ENCODE measurements at regions not wholly inside any gene's neighbourhood (a gene's known extent, or its start where the extent isn't known, plus 50 kb on each side); places are given as distances from the start of the nearest gene placed in this dataset.

DNA sequence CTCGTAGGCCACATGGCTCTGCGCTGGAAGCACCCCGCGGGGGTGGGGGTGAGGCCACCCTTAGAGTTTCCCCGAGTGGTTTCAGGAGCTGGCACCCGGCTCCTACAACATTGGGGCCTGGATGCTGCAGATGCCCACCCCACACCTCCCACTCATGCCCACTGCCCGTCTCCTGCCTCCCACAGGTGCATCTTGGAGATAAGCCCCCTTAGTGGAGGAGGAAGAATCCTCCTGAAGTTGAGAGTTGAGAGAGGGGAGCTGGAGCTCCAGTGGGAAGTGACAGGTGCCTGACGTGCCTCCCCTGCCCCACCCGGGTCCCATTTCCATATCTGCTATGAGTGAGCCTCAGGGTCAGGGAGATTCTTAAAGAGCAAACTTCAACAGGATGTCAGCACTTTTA, 341.3 kb downstream of the TEX29 start:
- H3K23me2 ChIP-seq (ENCODE audit: insufficient read length, low read depth, low read length, poor library complexity, severe bottlenecking) = no peaks in the 10 kb centered on the region
- no peaks in the 10 kb centered on the region; a peak in 1 of 7 replicates for H3K36me3 Mint-ChIP-seq (ENCODE audit: insufficient read depth in 1 of 3, low read depth in 3 of 3)
- no peak overlapping the region for H4K5ac ChIP-seq (ENCODE audit: insufficient read length, low read depth, low read length)
- H3K9ac ChIP-seq (ENCODE audit: extremely low read depth, insufficient read length, low read length) = no peak overlapping the region
- H2BK20ac ChIP-seq (ENCODE audit: low read depth, low read length, poor library complexity, severe bottlenecking) = no peak overlapping the region
- H3K27ac Mint-ChIP-seq = no peak overlapping the region
- no peak overlapping the region for H3T11ph ChIP-seq (ENCODE audit: low read length)
- no peaks in the 10 kb centered on the region for H4K20me1 ChIP-seq (ENCODE audit: control insufficient read depth, insufficient read depth, insufficient read length)
- H2AFZ ChIP-seq (ENCODE audit: low read length) = no peak overlapping the region
- TF ChIP-seq, protein P1, sequence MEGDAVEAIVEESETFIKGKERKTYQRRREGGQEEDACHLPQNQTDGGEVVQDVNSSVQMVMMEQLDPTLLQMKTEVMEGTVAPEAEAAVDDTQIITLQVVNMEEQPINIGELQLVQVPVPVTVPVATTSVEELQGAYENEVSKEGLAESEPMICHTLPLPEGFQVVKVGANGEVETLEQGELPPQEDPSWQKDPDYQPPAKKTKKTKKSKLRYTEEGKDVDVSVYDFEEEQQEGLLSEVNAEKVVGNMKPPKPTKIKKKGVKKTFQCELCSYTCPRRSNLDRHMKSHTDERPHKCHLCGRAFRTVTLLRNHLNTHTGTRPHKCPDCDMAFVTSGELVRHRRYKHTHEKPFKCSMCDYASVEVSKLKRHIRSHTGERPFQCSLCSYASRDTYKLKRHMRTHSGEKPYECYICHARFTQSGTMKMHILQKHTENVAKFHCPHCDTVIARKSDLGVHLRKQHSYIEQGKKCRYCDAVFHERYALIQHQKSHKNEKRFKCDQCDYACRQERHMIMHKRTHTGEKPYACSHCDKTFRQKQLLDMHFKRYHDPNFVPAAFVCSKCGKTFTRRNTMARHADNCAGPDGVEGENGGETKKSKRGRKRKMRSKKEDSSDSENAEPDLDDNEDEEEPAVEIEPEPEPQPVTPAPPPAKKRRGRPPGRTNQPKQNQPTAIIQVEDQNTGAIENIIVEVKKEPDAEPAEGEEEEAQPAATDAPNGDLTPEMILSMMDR (conservative IDR thresholded peaks at IDR 0.05) = no peak
- no peak overlapping the region for H4K8ac ChIP-seq (replicated peaks; ENCODE audit: insufficient read length, low read depth, low read length)
- peaks cover 25% of the 10 kb centered on the region for H3K27me3 Mint-ChIP-seq (ENCODE audit: low read depth)
- H2BK120ac ChIP-seq (ENCODE audit: low read depth, low read length, poor library complexity, severe bottlenecking) = no peak overlapping the region
- no peak overlapping the region for H3K56ac ChIP-seq (ENCODE audit: insufficient read length, low read depth, low read length)
- no peaks in the 10 kb centered on the region for H3K79me2 ChIP-seq (ENCODE audit: insufficient read depth, low read length)
- no peaks in the 10 kb centered on the region for H3K79me1 ChIP-seq (ENCODE audit: insufficient read depth, low read depth, low read length, poor library complexity, severe bottlenecking)
- H3K9me3 ChIP-seq (ENCODE audit: control insufficient read depth, low read depth, low read length) = no peaks in the 10 kb centered on the region
- no peaks in the 10 kb centered on the region for H3K9me3 Mint-ChIP-seq
- no peak overlapping the region for H2BK15ac ChIP-seq (ENCODE audit: low read depth, low read length)
- no peak overlapping the region for H3K14ac ChIP-seq (ENCODE audit: insufficient read depth, low read length)
- H3K4me1 ChIP-seq (ENCODE audit: insufficient read depth, low read length) = peaks cover 4% of the 10 kb centered on the region
- no CpG with 5 or more reads among the region's 9 CpGs for WGBS (ENCODE audit: extremely low coverage, insufficient read length, low lambda C conversion rate)
- H4K91ac ChIP-seq (ENCODE audit: insufficient read length, low read depth, low read length) = no peak overlapping the region
- H2BK5ac ChIP-seq (ENCODE audit: insufficient read length, low read length) = no peak overlapping the region
- H3K23ac ChIP-seq (ENCODE audit: insufficient read length, low read depth, low read length) = no peak overlapping the region
- no peak overlapping the region for H3K4me3 Mint-ChIP-seq
- H3K18ac ChIP-seq (ENCODE audit: insufficient read length, low read depth, low read length) = no peak overlapping the region
- no peak overlapping the region for H2BK12ac ChIP-seq (ENCODE audit: insufficient read length, low read depth, low read length)
- H3K4me2 ChIP-seq (ENCODE audit: insufficient read depth, insufficient read length, low read length) = no peak overlapping the region
- no peak overlapping the region for H3K27ac ChIP-seq (ENCODE audit: insufficient read length, low read depth, low read length)
- H3K4ac ChIP-seq (ENCODE audit: low read depth, low read length) = no peak overlapping the region
- peak; percentile 8 for DNase-seq
- no peak overlapping the region for H2AK5ac ChIP-seq (ENCODE audit: insufficient read length, low read length)
- H3K27me3 ChIP-seq (ENCODE audit: insufficient read depth, low read length) = no peaks in the 10 kb centered on the region; the same call in 1 of the 2 replicates
- H3K4me1 Mint-ChIP-seq = peaks cover 25 to 39% of the 10 kb centered on the region in 2 experiments
